Smooth muscle cell of the brain vasculature (primary cell): ENCODE measurements at regions not wholly inside any gene's neighbourhood (a gene's known extent, or its start where the extent isn't known, plus 50 kb on each side); places are given as distances from the start of the nearest gene placed in this dataset.

Experiments
- DNase-seq: peaks from one replicate; pipeline ENCODE4 v3.0.0-alpha.2; 2012; ENCODE audit warnings: low read depth, low spot score

- DNase-seq: no peak
Measured at GRCh38 chr15:98419173-98419780, 229.1 kb upstream of the IGF1R start.

- DNase-seq: no peak
Measured at GRCh38 chr15:98420837-98421236, 227.5 kb upstream of the IGF1R start.

GRCh38 chr15:98421419-98422129 lies 226.8 kb upstream of the IGF1R start:
- no peak for DNase-seq

- DNase-seq: no peak
Measured at GRCh38 chr15:98422130-98422478, 226.2 kb upstream of the IGF1R start.

GRCh38 chr15:98425173-98425572 lies 223.2 kb upstream of the IGF1R start:
- no peak for DNase-seq

- DNase-seq: no peak
Measured at GRCh38 chr15:98427321-98427720, 221.0 kb upstream of the IGF1R start.

- no peak for DNase-seq
Measured at GRCh38 chr15:98428253-98428989, 219.9 kb upstream of the IGF1R start.

GRCh38 chr15:98431171-98431570 lies 217.2 kb upstream of the IGF1R start:
- DNase-seq: no peak

- DNase-seq: no peak
Measured at GRCh38 chr15:98433346-98433745, 215.0 kb upstream of the IGF1R start.

- no peak for DNase-seq
Measured at GRCh38 chr15:98433856-98434255, 214.5 kb upstream of the IGF1R start.

GRCh38 chr15:98437752-98438151 lies 210.6 kb upstream of the IGF1R start:
- no peak for DNase-seq

GRCh38 chr15:98438326-98438725 lies 210.0 kb upstream of the IGF1R start:
- no peak for DNase-seq

GRCh38 chr15:98438907-98439306 lies 209.4 kb upstream of the IGF1R start:
- no peak for DNase-seq

GRCh38 chr15:98439523-98439942 lies 208.8 kb upstream of the IGF1R start:
- no peak for DNase-seq

GRCh38 chr15:98440917-98441316 lies 207.4 kb upstream of the IGF1R start:
- DNase-seq: no peak

- DNase-seq: no peak
Measured at GRCh38 chr15:98441599-98441998, 206.7 kb upstream of the IGF1R start.

- no peak for DNase-seq
Measured at GRCh38 chr15:98442379-98442833, 205.9 kb upstream of the IGF1R start.

- DNase-seq: no peak
Measured at GRCh38 chr15:98442901-98443300, 205.4 kb upstream of the IGF1R start.

GRCh38 chr15:98443526-98443925 lies 204.8 kb upstream of the IGF1R start:
- no peak for DNase-seq

- no peak for DNase-seq
Measured at GRCh38 chr15:98444138-98444537, 204.2 kb upstream of the IGF1R start.

- no peak for DNase-seq
Measured at GRCh38 chr15:98445315-98445714, 203.0 kb upstream of the IGF1R start.

- no peak for DNase-seq
Measured at GRCh38 chr15:98446083-98446482, 202.3 kb upstream of the IGF1R start.

GRCh38 chr15:98447069-98447468 lies 201.3 kb upstream of the IGF1R start:
- DNase-seq: no peak
